Mesenchymal stem cell (in vitro differentiated cells and primary cell): ENCODE measurements at regions not wholly inside any gene's neighbourhood (a gene's known extent, or its start where the extent isn't known, plus 50 kb on each side); places are given as distances from the start of the nearest gene placed in this dataset.

Source experiments
- DNase-seq: peaks from one replicate; pipeline ENCODE4 v3.0.0-alpha.2; 2013
- H2AFZ ChIP-seq: one replicate; pipeline ENCODE4 v1.6.1; 2013; ENCODE audit warnings: low read depth, mild to moderate bottlenecking, control low read depth, inconsistent platforms, low read length, moderate library complexity
- H2AK5ac ChIP-seq: 2 replicates; pipeline ENCODE4 v1.6.1; 2013; ENCODE audit warnings: low read length, moderate library complexity, mild to moderate bottlenecking, inconsistent platforms; ENCODE audit not compliant: severe bottlenecking
- H2BK120ac ChIP-seq: one replicate; pipeline ENCODE4 v1.6.1; 2013; ENCODE audit warnings: low read depth, mild to moderate bottlenecking, inconsistent platforms, low read length, moderate library complexity
- H2BK12ac ChIP-seq, 2 experiments: one replicate each; pipeline ENCODE4 v1.6.1; 2013; ENCODE audit warnings: inconsistent platforms in 2 of 2, low read length in 2 of 2, mild to moderate bottlenecking in 2 of 2, moderate library complexity in 2 of 2, control low read depth in 1 of 2
- H2BK15ac ChIP-seq: one replicate; pipeline ENCODE4 v1.6.1; 2013; ENCODE audit warnings: mild to moderate bottlenecking, low read depth, inconsistent platforms; ENCODE audit not compliant: poor library complexity, severe bottlenecking
- H2BK5ac ChIP-seq: 2 replicates; pipeline ENCODE4 v1.6.1; 2013; ENCODE audit warnings: low read depth, mild to moderate bottlenecking, low read length, control low read depth, inconsistent platforms; ENCODE audit not compliant: poor library complexity, severe bottlenecking
- H3K14ac ChIP-seq, 2 experiments: one replicate each; pipeline ENCODE4 v1.6.1; 2013; ENCODE audit warnings: inconsistent platforms in 2 of 2, low read length in 2 of 2, control low read depth in 1 of 2, mild to moderate bottlenecking in 1 of 2, moderate library complexity in 1 of 2
- H3K18ac ChIP-seq, 2 experiments: one replicate each; pipeline ENCODE4 v1.6.1; 2013; ENCODE audit warnings: inconsistent platforms in 2 of 2, low read length in 2 of 2, control low read depth in 1 of 2, low read depth in 1 of 2, mild to moderate bottlenecking in 1 of 2
- H3K23ac ChIP-seq, 2 experiments: one replicate each; pipeline ENCODE4 v1.6.1; 2013; ENCODE audit warnings: inconsistent platforms in 2 of 2, low read length in 2 of 2, mild to moderate bottlenecking in 2 of 2, moderate library complexity in 2 of 2, control low read depth in 1 of 2
- H3K27ac ChIP-seq: 2 replicates; pipeline ENCODE4 v1.5.1; 2013; ENCODE audit warnings: mild to moderate bottlenecking, moderate library complexity, low read length, control low read depth, inconsistent platforms; ENCODE audit not compliant: poor library complexity, severe bottlenecking
- H3K27me3 ChIP-seq, 2 experiments: 2 replicates each; pipeline versions ENCODE4 v1.6.1 to v1.7.0; 2013; ENCODE audit warnings: low read length in 2 of 2, mild to moderate bottlenecking in 2 of 2, moderate library complexity in 2 of 2, control low read depth in 1 of 2, inconsistent platforms in 1 of 2; ENCODE audit not compliant: control insufficient read depth in 1 of 2, insufficient read depth in 1 of 2
- H3K36me3 ChIP-seq, 2 experiments: 2 replicates each; pipeline versions ENCODE4 v1.6.1 to v1.7.0; 2013; ENCODE audit warnings: low read length in 2 of 2, control low read depth in 1 of 2, inconsistent platforms in 1 of 2, low read depth in 1 of 2, mild to moderate bottlenecking in 1 of 2; ENCODE audit not compliant: insufficient read depth in 2 of 2, control insufficient read depth in 1 of 2
- H3K4ac ChIP-seq, 2 experiments: one replicate each; pipeline ENCODE4 v1.6.1; 2013; ENCODE audit warnings: inconsistent platforms in 2 of 2, low read length in 2 of 2, mild to moderate bottlenecking in 2 of 2, moderate library complexity in 2 of 2, control low read depth in 1 of 2, low read depth in 1 of 2
- H3K4me1 ChIP-seq: 2 replicates; pipeline ENCODE4 v1.6.1; 2013; ENCODE audit warnings: low read depth, low read length, control low read depth; ENCODE audit not compliant: control insufficient read depth, insufficient read depth
- H3K4me2 ChIP-seq: 2 replicates; pipeline ENCODE4 v1.6.1; 2013; ENCODE audit warnings: low read length, mild to moderate bottlenecking, inconsistent platforms; ENCODE audit not compliant: poor library complexity, severe bottlenecking
- H3K4me3 ChIP-seq, 2 experiments: 2 replicates each; pipeline versions ENCODE4 v1.5.1 to v1.7.0; 2013; ENCODE audit warnings: low read length in 2 of 2, mild to moderate bottlenecking in 2 of 2, control low read depth in 1 of 2, low read depth in 1 of 2; ENCODE audit not compliant: insufficient read depth in 1 of 2
- H3K79me1 ChIP-seq: replicated peaks from 2 replicates; pipeline ENCODE4 v1.6.1; 2013; ENCODE audit warnings: mild to moderate bottlenecking, control low read depth, low read length, inconsistent platforms; ENCODE audit not compliant: poor library complexity, severe bottlenecking
- H3K9ac ChIP-seq: 2 replicates; pipeline ENCODE4 v1.7.0; 2013; ENCODE audit warnings: mild to moderate bottlenecking, low read length, moderate library complexity
- H3K9me3 ChIP-seq: 2 replicates; pipeline ENCODE4 v1.7.0; 2013; ENCODE audit warnings: mild to moderate bottlenecking, low read length; ENCODE audit not compliant: control insufficient read depth
- H4K8ac ChIP-seq: one replicate; pipeline ENCODE4 v1.6.1; 2013; ENCODE audit warnings: inconsistent platforms, mild to moderate bottlenecking, low read length, moderate library complexity
- H4K91ac ChIP-seq: one replicate; pipeline ENCODE4 v1.6.1; 2013; ENCODE audit warnings: mild to moderate bottlenecking, low read length, inconsistent platforms
- WGBS: methylation state at CpG from one replicate; pipeline ENCODE4 v1.1.7; 2013; ENCODE audit warnings: mixed read lengths; 5-methylcytosine and 5-hydroxymethylcytosine counted together

DNA sequence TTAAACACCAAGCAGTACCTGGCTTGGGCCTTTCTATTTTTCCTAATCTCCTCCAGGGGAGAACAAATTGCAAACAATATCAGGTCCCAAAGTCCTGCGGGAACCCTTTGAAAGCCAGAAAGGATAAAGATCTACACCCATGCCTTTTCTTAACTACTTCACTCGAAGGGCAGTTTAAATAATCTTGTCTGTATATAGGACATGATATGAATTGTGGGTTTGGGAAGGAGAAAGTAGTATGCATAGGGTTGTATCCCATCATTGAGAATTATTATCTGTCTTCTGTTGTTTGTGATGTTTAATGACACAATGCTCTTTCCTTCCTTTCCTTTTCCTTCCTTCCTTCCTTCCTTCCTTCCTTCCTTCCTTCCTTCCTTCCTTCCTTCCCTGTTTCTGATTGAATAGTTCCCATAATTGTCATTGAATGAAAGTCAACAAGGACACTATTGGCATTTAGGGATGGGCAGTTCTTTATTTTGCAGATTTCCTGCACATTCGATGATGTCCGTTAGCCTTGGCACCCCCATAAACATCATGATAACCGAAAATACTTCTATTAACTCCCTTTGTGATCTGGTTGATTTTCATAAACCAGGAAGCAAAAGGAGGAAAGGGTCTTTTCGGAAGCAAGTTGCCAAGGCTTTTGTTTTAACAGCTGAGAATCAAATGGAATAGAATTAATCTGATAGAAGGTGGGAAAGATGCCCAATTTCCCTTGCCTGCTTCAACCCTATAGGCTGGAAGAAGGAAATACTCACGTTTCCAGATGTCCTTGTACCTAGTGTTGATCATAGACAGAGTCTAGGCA, 141.3 kb downstream of the ATG4C start:
- Histone ChIP-seq H3K9ac (no peak overlapping the region), H2AFZ (no peak overlapping the region), H3K79me1 (no peaks in the 10 kb centered on the region), H3K4me3 (no peak overlapping the region), H2BK12ac (no peak overlapping the region), H2BK120ac (no peak overlapping the region), H3K4me1 (no peaks in the 10 kb centered on the region), H3K4me2 (no peak overlapping the region), H3K23ac (no peak overlapping the region), H2AK5ac (no peak overlapping the region), H3K18ac (no peak overlapping the region), H4K91ac (no peak overlapping the region), H3K36me3 (no peaks in the 10 kb centered on the region), H2BK15ac (no peak overlapping the region), H3K4ac (no peak overlapping the region), H3K14ac (no peak overlapping the region), H3K27ac (no peak overlapping the region), H2BK5ac (no peak overlapping the region), H4K8ac (no peak overlapping the region), H3K27me3 (peaks cover 11 to 15% of the 10 kb centered on the region in 2 experiments), H3K9me3 (no peaks in the 10 kb centered on the region)
- no peak for DNase-seq
- 73% methylated on average over 4 of the region's 7 CpGs for WGBS

DNA sequence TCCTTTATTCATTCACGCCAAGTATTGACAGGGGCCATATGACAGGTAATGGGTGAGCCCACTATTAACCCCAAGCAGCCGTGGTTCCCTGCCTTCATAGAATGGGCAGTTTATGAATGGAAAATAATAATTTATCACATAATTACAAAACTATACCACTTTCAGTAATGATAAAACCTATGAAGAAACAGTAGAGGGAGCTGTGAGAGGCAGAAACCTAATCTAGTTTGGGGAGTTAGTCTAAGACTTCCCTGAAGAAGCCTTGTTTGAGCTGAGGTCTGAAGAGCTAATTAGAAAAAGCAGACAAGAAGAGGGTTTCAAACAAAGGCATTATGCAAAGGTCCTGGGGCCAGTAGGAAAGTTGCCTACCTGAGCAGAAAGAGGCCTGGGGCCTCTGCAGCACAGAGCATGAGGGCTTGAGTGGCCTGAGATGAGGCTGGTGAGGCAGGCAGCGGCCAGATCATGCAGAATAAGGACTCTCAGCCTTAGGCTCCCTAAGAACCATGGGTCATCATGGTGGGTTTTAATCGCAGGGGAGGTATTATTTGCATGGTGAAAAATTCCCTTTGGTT, 142.8 kb downstream of the ATG4C start:
- Histone ChIP-seq H3K27ac (no peak overlapping the region), H3K36me3 (no peaks in the 10 kb centered on the region), H3K4ac (no peak overlapping the region), H3K4me1 (no peaks in the 10 kb centered on the region), H3K23ac (no peak overlapping the region), H2BK5ac (no peak overlapping the region), H3K14ac (no peak overlapping the region), H4K91ac (no peak overlapping the region), H2BK15ac (no peak overlapping the region), H2BK12ac (no peak overlapping the region), H3K9ac (no peak overlapping the region), H2BK120ac (no peak overlapping the region), H3K4me3 (no peak overlapping the region), H3K4me2 (no peak overlapping the region), H3K27me3 (peaks cover 11 to 15% of the 10 kb centered on the region in 2 experiments), H4K8ac (no peak overlapping the region), H2AFZ (no peak overlapping the region), H3K18ac (no peak overlapping the region), H2AK5ac (no peak overlapping the region), H3K79me1 (no peaks in the 10 kb centered on the region), H3K9me3 (no peaks in the 10 kb centered on the region)
- DNase-seq, result no peak
- 62% methylated on average over 2 of the region's 4 CpGs for WGBS

DNA sequence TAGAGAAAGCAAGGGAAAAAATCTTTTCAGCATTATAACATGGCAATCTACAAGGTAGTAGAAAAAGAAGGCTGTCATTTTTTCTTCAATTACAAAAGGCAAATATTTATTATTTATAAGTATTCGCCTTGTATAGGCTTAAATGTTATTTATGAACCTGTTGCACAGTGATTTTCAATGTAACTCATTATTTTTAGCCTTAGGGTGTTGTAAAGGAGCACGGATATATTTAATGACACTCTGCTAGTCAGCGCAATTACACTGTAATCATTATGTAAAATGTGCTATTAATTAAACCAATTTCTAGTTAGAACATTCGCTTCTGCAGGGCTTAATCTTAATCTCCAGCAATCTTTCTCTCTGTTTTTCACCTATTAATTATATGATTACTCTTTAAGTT, 145.0 kb downstream of the ATG4C start:
- Histone ChIP-seq H3K18ac (no peak overlapping the region), H2AFZ (no peak overlapping the region), H2BK5ac (no peak overlapping the region), H3K4ac (no peak overlapping the region), H3K27me3 (peaks cover 19% of the 10 kb centered on the region in 2 experiments), H2BK120ac (no peak overlapping the region), H4K91ac (no peak overlapping the region), H3K9ac (no peak overlapping the region), H2AK5ac (no peak overlapping the region), H3K14ac (no peak overlapping the region), H3K27ac (no peak overlapping the region), H3K9me3 (no peaks in the 10 kb centered on the region), H4K8ac (no peak overlapping the region), H3K36me3 (no peaks in the 10 kb centered on the region), H3K4me2 (no peak overlapping the region), H2BK15ac (no peak overlapping the region), H3K4me1 (no peaks in the 10 kb centered on the region), H2BK12ac (no peak overlapping the region), H3K79me1 (no peaks in the 10 kb centered on the region), H3K4me3 (no peak overlapping the region), H3K23ac (no peak overlapping the region)
- DNase-seq, result no peak
- WGBS, result no CpG with 5 or more reads among the region's 4 CpGs

DNA sequence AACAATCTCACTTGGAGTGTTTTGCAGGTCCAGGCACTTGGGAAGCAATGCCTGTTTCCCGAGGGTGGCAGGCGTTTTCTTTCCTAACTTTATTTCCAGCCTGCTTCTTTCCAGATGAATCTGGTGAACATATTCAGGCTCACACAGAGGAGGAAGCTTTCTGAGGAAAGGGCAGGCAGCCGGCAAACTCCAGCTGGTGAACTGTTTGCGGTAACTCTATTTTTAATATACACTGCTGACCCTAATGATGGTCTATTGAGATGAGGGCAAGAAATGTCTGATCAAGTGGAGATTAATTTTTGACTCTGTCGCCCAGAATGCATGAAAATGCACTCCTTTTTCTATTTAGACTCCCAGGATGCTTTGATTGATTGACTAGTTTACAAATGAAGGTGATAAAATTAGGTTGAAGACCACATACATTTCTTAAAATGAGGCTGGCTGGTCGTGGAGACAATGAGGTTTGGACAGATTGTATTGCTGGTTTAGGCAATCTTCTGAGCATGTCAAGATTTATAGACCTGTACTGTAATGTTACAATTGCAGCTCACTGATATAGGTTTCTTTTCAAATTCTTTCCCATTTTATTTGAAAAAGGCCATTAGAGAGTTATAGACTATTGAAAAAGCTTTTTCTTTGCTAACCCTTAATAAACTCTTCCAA, 153.8 kb downstream of the ATG4C start:
- no peak overlapping the region for H4K8ac ChIP-seq
- no peak overlapping the region for H4K91ac ChIP-seq
- H3K27ac ChIP-seq, result no peak overlapping the region
- no peaks in the 10 kb centered on the region for H3K4me1 ChIP-seq
- no peak overlapping the region for H2AFZ ChIP-seq
- no peak for DNase-seq
- no peak overlapping the region for H3K4me2 ChIP-seq
- H3K79me1 ChIP-seq, result no peaks in the 10 kb centered on the region
- H2BK12ac ChIP-seq, result no peak overlapping the region
- H3K9ac ChIP-seq, result no peak overlapping the region
- no peak overlapping the region for H3K4me3 ChIP-seq
- no peaks in the 10 kb centered on the region for H3K9me3 ChIP-seq
- peaks cover 22 to 38% of the 10 kb centered on the region in 2 experiments for H3K27me3 ChIP-seq
- no peak overlapping the region for H3K14ac ChIP-seq
- no peak overlapping the region for H3K18ac ChIP-seq
- no peaks in the 10 kb centered on the region for H3K36me3 ChIP-seq
- no peak overlapping the region for H2BK15ac ChIP-seq
- no peak overlapping the region for H3K23ac ChIP-seq
- H2BK5ac ChIP-seq, result no peak overlapping the region
- H2AK5ac ChIP-seq, result no peak overlapping the region
- 68% methylated on average over 5 of the region's 6 CpGs for WGBS
- H3K4ac ChIP-seq, result no peak overlapping the region
- H2BK120ac ChIP-seq, result no peak overlapping the region
